ENCODE measurements at regions not wholly inside any gene's neighbourhood (a gene's known extent, or its start where the extent isn't known, plus 50 kb on each side); places are given as distances from the start of the nearest gene placed in this dataset.

DNA sequence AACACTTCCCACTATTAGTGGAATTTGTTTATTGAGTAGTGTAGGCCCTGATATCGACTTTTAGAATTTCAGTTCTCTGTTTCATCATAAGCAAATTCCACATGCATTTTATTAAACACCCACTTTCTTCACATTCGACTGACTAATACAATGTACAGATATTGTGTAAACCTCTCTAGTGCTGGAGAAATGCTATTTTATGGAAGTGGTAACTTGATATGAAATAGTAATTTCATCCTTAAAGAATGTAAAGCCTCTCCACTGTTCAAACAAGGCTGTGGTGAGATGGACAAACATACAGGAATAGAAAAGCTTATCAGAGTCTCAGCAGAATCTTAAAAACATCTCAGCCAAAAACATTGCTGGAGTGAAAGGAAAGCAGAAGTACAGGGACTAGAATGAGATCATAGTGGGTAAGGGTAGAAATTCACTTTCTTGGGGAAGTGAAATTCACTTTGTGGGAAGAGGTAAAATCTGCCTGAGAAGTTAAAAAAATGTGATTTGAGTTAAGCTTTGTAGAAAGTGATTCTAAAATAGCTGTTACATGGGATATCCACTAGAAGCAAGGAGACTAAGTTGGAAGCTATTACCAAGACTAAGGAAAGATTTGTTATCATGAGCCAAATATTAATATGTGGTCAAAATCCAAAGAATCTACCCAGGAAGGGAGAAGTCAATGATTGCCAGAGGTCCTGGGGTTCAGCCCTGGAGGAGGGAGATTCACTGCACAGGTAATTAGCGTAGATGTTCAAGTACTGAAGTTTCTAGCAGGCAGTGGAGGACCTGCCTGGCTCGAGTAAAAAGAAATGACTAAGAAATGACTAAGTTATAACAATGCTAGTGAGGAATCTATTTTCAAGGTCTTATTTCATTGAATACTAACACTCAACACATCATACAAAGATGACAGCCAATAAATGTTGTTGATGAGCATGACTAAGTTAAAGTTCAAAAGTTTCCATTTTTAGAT is 398.3 kb upstream of the FAM47C start:
- no peaks in the 10 kb centered on the region for H3K36me3 ChIP-seq (ENCODE audit: control insufficient read depth in 4 of 4, insufficient read depth in 4 of 4, low read length in 4 of 4)
- WGBS, 2 donors = 44 to 73% methylated on average over 4 of the region's 4 CpGs
- no peak for ATAC-seq (ENCODE audit: insufficient read depth, low FRiP score)
- no peak overlapping the region for H3K27ac ChIP-seq (ENCODE audit: low read depth in 1 of 2, low read length in 1 of 2)
- H3K9me3 ChIP-seq (ENCODE audit: control insufficient read depth in 4 of 4, insufficient read depth in 3 of 4, low read length in 3 of 4) = peaks cover 0 to 6% (median 0%) of the 10 kb centered on the region in 4 donors
- TF ChIP-seq, protein P1, sequence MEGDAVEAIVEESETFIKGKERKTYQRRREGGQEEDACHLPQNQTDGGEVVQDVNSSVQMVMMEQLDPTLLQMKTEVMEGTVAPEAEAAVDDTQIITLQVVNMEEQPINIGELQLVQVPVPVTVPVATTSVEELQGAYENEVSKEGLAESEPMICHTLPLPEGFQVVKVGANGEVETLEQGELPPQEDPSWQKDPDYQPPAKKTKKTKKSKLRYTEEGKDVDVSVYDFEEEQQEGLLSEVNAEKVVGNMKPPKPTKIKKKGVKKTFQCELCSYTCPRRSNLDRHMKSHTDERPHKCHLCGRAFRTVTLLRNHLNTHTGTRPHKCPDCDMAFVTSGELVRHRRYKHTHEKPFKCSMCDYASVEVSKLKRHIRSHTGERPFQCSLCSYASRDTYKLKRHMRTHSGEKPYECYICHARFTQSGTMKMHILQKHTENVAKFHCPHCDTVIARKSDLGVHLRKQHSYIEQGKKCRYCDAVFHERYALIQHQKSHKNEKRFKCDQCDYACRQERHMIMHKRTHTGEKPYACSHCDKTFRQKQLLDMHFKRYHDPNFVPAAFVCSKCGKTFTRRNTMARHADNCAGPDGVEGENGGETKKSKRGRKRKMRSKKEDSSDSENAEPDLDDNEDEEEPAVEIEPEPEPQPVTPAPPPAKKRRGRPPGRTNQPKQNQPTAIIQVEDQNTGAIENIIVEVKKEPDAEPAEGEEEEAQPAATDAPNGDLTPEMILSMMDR (IDR thresholded peaks at IDR 0.05; ENCODE audit: control extremely low read depth, extremely low read depth) = no peak
- H3K9ac ChIP-seq (ENCODE audit: insufficient read depth in 1 of 2, low read length in 2 of 2) = no peak overlapping the region
- no peaks in the 10 kb centered on the region for H3K4me1 ChIP-seq (ENCODE audit: control insufficient read depth in 5 of 5, insufficient read depth in 5 of 5, low read length in 5 of 5)
- H3K4me3 ChIP-seq = no peak overlapping the region
- peaks cover 0 to 7% (median 0%) of the 10 kb centered on the region in 3 donors for H3K27me3 ChIP-seq (ENCODE audit: control insufficient read depth in 3 of 3, insufficient read depth in 3 of 3, low read length in 2 of 3)
- peak in 2 of 3 donors; percentile 1 to 7 for DNase-seq

DNA sequence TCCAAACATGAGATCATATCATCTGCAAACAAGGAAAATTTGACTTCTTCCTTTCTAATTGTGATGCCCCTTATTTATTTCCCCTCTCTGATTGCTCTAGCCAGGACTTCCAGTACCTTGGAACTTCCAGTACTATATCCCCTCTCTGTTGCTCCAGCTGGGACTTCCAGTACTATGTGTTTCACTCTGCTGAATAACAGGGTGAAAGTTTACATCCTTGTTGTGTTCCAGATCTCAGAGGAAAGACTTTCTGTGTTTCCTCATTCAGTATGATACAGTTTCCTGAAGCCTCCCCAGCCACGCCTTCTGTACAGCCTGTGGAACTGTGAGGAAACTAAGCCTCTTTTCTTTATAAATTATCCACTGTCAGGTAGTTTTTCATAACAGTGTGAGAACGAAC is 381.3 kb upstream of the FAM47C start:
- no peaks in the 10 kb centered on the region for H3K4me1 ChIP-seq (ENCODE audit: control insufficient read depth in 5 of 5, insufficient read depth in 5 of 5, low read length in 5 of 5)
- H3K9ac ChIP-seq (ENCODE audit: insufficient read depth in 1 of 2, low read length in 2 of 2) = no peak overlapping the region
- TF ChIP-seq, protein P1 (IDR thresholded peaks at IDR 0.05; ENCODE audit: control extremely low read depth, extremely low read depth) = no peak
- no peaks in the 10 kb centered on the region for H3K36me3 ChIP-seq (ENCODE audit: control insufficient read depth in 4 of 4, insufficient read depth in 4 of 4, low read length in 4 of 4)
- H3K9me3 ChIP-seq (ENCODE audit: control insufficient read depth in 4 of 4, insufficient read depth in 3 of 4, low read length in 3 of 4) = no peaks in the 10 kb centered on the region
- ATAC-seq (ENCODE audit: insufficient read depth, low FRiP score) (no peak), DNase-seq (no peak)
- no peak overlapping the region for H3K27ac ChIP-seq (ENCODE audit: low read depth in 1 of 2, low read length in 1 of 2)
- WGBS, 2 donors = 46 to 51% methylated on average over 2 of the region's 2 CpGs
- H3K4me3 ChIP-seq = no peak overlapping the region
- H3K27me3 ChIP-seq (ENCODE audit: control insufficient read depth in 3 of 3, insufficient read depth in 3 of 3, low read length in 2 of 3) = peaks cover 0 to 4% (median 0%) of the 10 kb centered on the region in 3 donors

DNA sequence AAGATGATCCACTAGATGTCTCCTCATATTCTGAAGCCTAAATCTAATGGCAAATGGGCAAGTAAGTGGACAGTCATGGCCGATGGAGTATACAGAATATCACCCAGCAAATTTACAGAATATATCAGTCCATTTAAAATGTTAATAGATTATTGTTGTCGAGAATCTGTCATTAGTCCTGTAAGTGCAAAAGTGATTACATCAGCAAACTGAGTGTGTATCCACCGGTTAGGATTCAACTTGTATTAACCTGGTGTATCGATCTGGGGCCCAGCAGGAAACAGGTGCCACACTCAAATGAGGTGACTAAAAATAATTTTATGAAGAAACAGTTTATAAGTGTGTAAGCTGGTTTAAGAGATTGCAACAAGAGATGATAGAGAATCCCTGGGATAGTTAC is 367.9 kb upstream of the FAM47C start:
- TF ChIP-seq, protein P1 (IDR thresholded peaks at IDR 0.05; ENCODE audit: control extremely low read depth, extremely low read depth) = no peak
- Histone ChIP-seq H3K27me3 (ENCODE audit: control insufficient read depth in 3 of 3, insufficient read depth in 3 of 3, low read length in 2 of 3) (peaks cover 0 to 7% (median 4%) of the 10 kb centered on the region in 3 donors), H3K4me3 (no peak overlapping the region), H3K9ac (ENCODE audit: insufficient read depth in 1 of 2, low read length in 2 of 2) (no peak overlapping the region), H3K27ac (ENCODE audit: low read depth in 1 of 2, low read length in 1 of 2) (no peak overlapping the region), H3K9me3 (ENCODE audit: control insufficient read depth in 4 of 4, insufficient read depth in 3 of 4, low read length in 3 of 4) (no peaks in the 10 kb centered on the region), H3K36me3 (ENCODE audit: control insufficient read depth in 4 of 4, insufficient read depth in 4 of 4, low read length in 4 of 4) (no peaks in the 10 kb centered on the region), H3K4me1 (ENCODE audit: control insufficient read depth in 5 of 5, insufficient read depth in 5 of 5, low read length in 5 of 5) (no peaks in the 10 kb centered on the region)
- DNase-seq (no peak), ATAC-seq (ENCODE audit: insufficient read depth, low FRiP score) (no peak)
- 80 to 84% methylated on average over 4 of the region's 4 CpGs for WGBS, 2 donors
